ENCODE measurements at regions not wholly inside any gene's neighbourhood (a gene's known extent, or its start where the extent isn't known, plus 50 kb on each side); places are given as distances from the start of the nearest gene placed in this dataset.

GRCh38 chr2:103788951-103789350, 1027.1 kb downstream of the TMEM182 start:
- peak in 1 of 3 donors; percentile 7 for DNase-seq
- Histone ChIP-seq H3K9me3 (ENCODE audit: control insufficient read depth in 4 of 4, insufficient read depth in 3 of 4, low read length in 3 of 4) (peaks cover 0 to 2% (median 0%) of the 10 kb centered on the region in 4 donors), H3K4me3 (no peak overlapping the region), H3K27me3 (ENCODE audit: control insufficient read depth in 3 of 3, insufficient read depth in 3 of 3, low read length in 2 of 3) (no peaks in the 10 kb centered on the region), H3K36me3 (ENCODE audit: control insufficient read depth in 4 of 4, insufficient read depth in 4 of 4, low read length in 4 of 4) (no peaks in the 10 kb centered on the region), H3K9ac (ENCODE audit: insufficient read depth in 1 of 2, low read length in 2 of 2) (no peak overlapping the region), H3K4me1 (ENCODE audit: control insufficient read depth in 5 of 5, insufficient read depth in 5 of 5, low read length in 5 of 5) (peaks cover 0 to 28% (median 6%) of the 10 kb centered on the region in 5 donors), H3K27ac (ENCODE audit: low read depth in 1 of 2, low read length in 1 of 2) (no peak overlapping the region)
- WGBS, 2 donors = 17 to 19% methylated on average over 2 of the region's 2 CpGs
- no peak for ATAC-seq (ENCODE audit: insufficient read depth, low FRiP score)
- no peak for TF ChIP-seq CTCF (IDR thresholded peaks at IDR 0.05; ENCODE audit: control extremely low read depth, extremely low read depth)

GRCh38 chr2:103789381-103790095, 1027.7 kb downstream of the TMEM182 start:
- H3K4me3 ChIP-seq = no peak overlapping the region
- no peaks in the 10 kb centered on the region for H3K27me3 ChIP-seq (ENCODE audit: control insufficient read depth in 3 of 3, insufficient read depth in 3 of 3, low read length in 2 of 3)
- peaks cover 0 to 28% (median 6%) of the 10 kb centered on the region in 5 donors for H3K4me1 ChIP-seq (ENCODE audit: control insufficient read depth in 5 of 5, insufficient read depth in 5 of 5, low read length in 5 of 5)
- peaks cover 0 to 6% (median 0%) of the 10 kb centered on the region in 4 donors for H3K9me3 ChIP-seq (ENCODE audit: control insufficient read depth in 4 of 4, insufficient read depth in 3 of 4, low read length in 3 of 4)
- no peaks in the 10 kb centered on the region for H3K36me3 ChIP-seq (ENCODE audit: control insufficient read depth in 4 of 4, insufficient read depth in 4 of 4, low read length in 4 of 4)
- DNase-seq = peak; percentile 72 to 73 (median 73)
- WGBS, 2 donors = 48 to 74% methylated on average over 3 of the region's 3 CpGs
- peak; percentile 51 for ATAC-seq (ENCODE audit: insufficient read depth, low FRiP score)
- no peak overlapping the region for H3K9ac ChIP-seq (ENCODE audit: insufficient read depth in 1 of 2, low read length in 2 of 2)
- H3K27ac ChIP-seq (ENCODE audit: low read depth in 1 of 2, low read length in 1 of 2) = no peak overlapping the region
- TF ChIP-seq CTCF (IDR thresholded peaks at IDR 0.05; ENCODE audit: control extremely low read depth, extremely low read depth) = no peak

GRCh38 chr2:103792042-103792441, 1030.2 kb downstream of the TMEM182 start:
- Histone ChIP-seq H3K4me1 (ENCODE audit: control insufficient read depth in 5 of 5, insufficient read depth in 5 of 5, low read length in 5 of 5) (peaks cover 0 to 28% (median 6%) of the 10 kb centered on the region in 5 donors), H3K9me3 (ENCODE audit: control insufficient read depth in 4 of 4, insufficient read depth in 3 of 4, low read length in 3 of 4) (peaks cover 0 to 6% (median 0%) of the 10 kb centered on the region in 4 donors), H3K9ac (ENCODE audit: insufficient read depth in 1 of 2, low read length in 2 of 2) (no peak overlapping the region), H3K27me3 (ENCODE audit: control insufficient read depth in 3 of 3, insufficient read depth in 3 of 3, low read length in 2 of 3) (no peaks in the 10 kb centered on the region), H3K36me3 (ENCODE audit: control insufficient read depth in 4 of 4, insufficient read depth in 4 of 4, low read length in 4 of 4) (no peaks in the 10 kb centered on the region), H3K27ac (ENCODE audit: low read depth in 1 of 2, low read length in 1 of 2) (no peak overlapping the region), H3K4me3 (no peak overlapping the region)
- no peak for ATAC-seq (ENCODE audit: insufficient read depth, low FRiP score)
- no peak for DNase-seq
- no peak for TF ChIP-seq CTCF (IDR thresholded peaks at IDR 0.05; ENCODE audit: control extremely low read depth, extremely low read depth)
- 36 to 51% methylated on average over 5 of the region's 5 CpGs for WGBS, 2 donors
